ENCODE measurements at regions not wholly inside any gene's neighbourhood (a gene's known extent, or its start where the extent isn't known, plus 50 kb on each side); places are given as distances from the start of the nearest gene placed in this dataset.

- no peak for FAIRE-seq
- Histone ChIP-seq H3K4me3 (ENCODE audit: low read length in 3 of 3) (no peak overlapping the region), H3K9me3 (ENCODE audit: control insufficient read depth in 2 of 3, insufficient read depth in 1 of 3, low read length in 3 of 3) (peaks cover 0 to 5% (median 0%) of the 10 kb centered on the region in 3 donors), H3K4me1 (ENCODE audit: control insufficient read depth in 2 of 3, insufficient read depth in 2 of 3, low read depth in 1 of 3, low read length in 3 of 3) (no peaks in the 10 kb centered on the region), H3K9ac (ENCODE audit: low read length in 3 of 3) (no peak overlapping the region), H3K27ac (ENCODE audit: low read depth in 2 of 2, low read length in 2 of 2) (no peak overlapping the region), H3K27me3 (ENCODE audit: control insufficient read depth, insufficient read depth, low read length) (peaks cover 2% of the 10 kb centered on the region), H3K36me3 (ENCODE audit: control insufficient read depth in 2 of 3, insufficient read depth in 3 of 3, low read length in 3 of 3) (no peaks in the 10 kb centered on the region)
- DNase-seq: no peak
- no peak for TF ChIP-seq CTCF (IDR thresholded peaks at IDR 0.05; ENCODE audit: borderline replicate concordance, extremely low read depth, insufficient read depth)
- intact Hi-C loops (cut with DNase I): no loop called here
Observed at GRCh38 chr1:5393146-5393545, 599.1 kb downstream of the NPHP4 start.

- no peak for FAIRE-seq
Observed at GRCh38 chr1:5391725-5392124, 600.5 kb downstream of the NPHP4 start.

GRCh38 chr1:5390504-5390903, 601.7 kb downstream of the NPHP4 start:
- H3K27me3 ChIP-seq (ENCODE audit: control insufficient read depth, insufficient read depth, low read length): peaks cover 4% of the 10 kb centered on the region
- H3K27ac ChIP-seq (ENCODE audit: low read depth in 2 of 2, low read length in 2 of 2): no peak overlapping the region
- TF ChIP-seq CTCF (IDR thresholded peaks at IDR 0.05; ENCODE audit: borderline replicate concordance, extremely low read depth, insufficient read depth): no peak
- no peaks in the 10 kb centered on the region for H3K36me3 ChIP-seq (ENCODE audit: control insufficient read depth in 2 of 3, insufficient read depth in 3 of 3, low read length in 3 of 3)
- FAIRE-seq (no peak), DNase-seq (no peak)
- intact Hi-C loops (cut with DNase I): no loop called here
- no peaks in the 10 kb centered on the region for H3K4me1 ChIP-seq (ENCODE audit: control insufficient read depth in 2 of 3, insufficient read depth in 2 of 3, low read depth in 1 of 3, low read length in 3 of 3)
- H3K4me3 ChIP-seq (ENCODE audit: low read length in 3 of 3): no peak overlapping the region
- no peak overlapping the region for H3K9ac ChIP-seq (ENCODE audit: low read length in 3 of 3)
- peaks cover 0 to 1% (median under 1%) of the 10 kb centered on the region in 3 donors for H3K9me3 ChIP-seq (ENCODE audit: control insufficient read depth in 2 of 3, insufficient read depth in 1 of 3, low read length in 3 of 3)

More at GRCh38 chr1:5391725-5392124, 600.5 kb downstream of the NPHP4 start:
- no peaks in the 10 kb centered on the region for H3K4me1 ChIP-seq (ENCODE audit: control insufficient read depth in 2 of 3, insufficient read depth in 2 of 3, low read depth in 1 of 3, low read length in 3 of 3)
- no peak overlapping the region for H3K9ac ChIP-seq (ENCODE audit: low read length in 3 of 3)
- no peak overlapping the region for H3K4me3 ChIP-seq (ENCODE audit: low read length in 3 of 3)
- no peaks in the 10 kb centered on the region for H3K36me3 ChIP-seq (ENCODE audit: control insufficient read depth in 2 of 3, insufficient read depth in 3 of 3, low read length in 3 of 3)
- no peak overlapping the region for H3K27ac ChIP-seq (ENCODE audit: low read depth in 2 of 2, low read length in 2 of 2)
- intact Hi-C loops (cut with DNase I): no loop called here
- no peak for DNase-seq
- H3K27me3 ChIP-seq (ENCODE audit: control insufficient read depth, insufficient read depth, low read length): peaks cover 4% of the 10 kb centered on the region
- TF ChIP-seq CTCF (IDR thresholded peaks at IDR 0.05; ENCODE audit: borderline replicate concordance, extremely low read depth, insufficient read depth): no peak
- H3K9me3 ChIP-seq (ENCODE audit: control insufficient read depth in 2 of 3, insufficient read depth in 1 of 3, low read length in 3 of 3): peaks cover 0 to 5% (median 0%) of the 10 kb centered on the region in 3 donors
